ENCODE measurements at regions not wholly inside any gene's neighbourhood (a gene's known extent, or its start where the extent isn't known, plus 50 kb on each side); places are given as distances from the start of the nearest gene placed in this dataset.

- no peak for DNase-seq
Observed at GRCh38 chr3:31050296-31050695, 155.8 kb upstream of the GADL1 start.

GRCh38 chr3:31051226-31051625, 156.8 kb upstream of the GADL1 start:
- no peak for DNase-seq

- no peak for DNase-seq
Observed at GRCh38 chr3:31053299-31053698, 158.8 kb upstream of the GADL1 start.

GRCh38 chr3:31054032-31054431, 159.6 kb upstream of the GADL1 start:
- DNase-seq = no peak

- no peak for DNase-seq
Observed at GRCh38 chr3:31055757-31056156, 161.3 kb upstream of the GADL1 start.

GRCh38 chr3:31057891-31058290, 163.4 kb upstream of the GADL1 start:
- no peak for DNase-seq

GRCh38 chr3:31064021-31064420, 169.6 kb upstream of the GADL1 start:
- DNase-seq = no peak

- no peak for DNase-seq
Observed at GRCh38 chr3:31065765-31066164, 171.3 kb upstream of the GADL1 start.

- DNase-seq = no peak
Observed at GRCh38 chr3:31067004-31067403, 172.5 kb upstream of the GADL1 start.

GRCh38 chr3:31075471-31075870, 181.0 kb upstream of the GADL1 start:
- no peak for DNase-seq

- DNase-seq = no peak
Observed at GRCh38 chr3:31075876-31076275, 181.4 kb upstream of the GADL1 start.

GRCh38 chr3:31077021-31077601, 182.7 kb upstream of the GADL1 start:
- no peak for DNase-seq

- DNase-seq = no peak
Observed at GRCh38 chr3:31077826-31078225, 183.4 kb upstream of the GADL1 start.

- DNase-seq = no peak
Observed at GRCh38 chr3:31079689-31080088, 185.2 kb upstream of the GADL1 start.

- no peak for DNase-seq
Observed at GRCh38 chr3:31081018-31081662, 186.7 kb upstream of the GADL1 start.

- DNase-seq = no peak
Observed at GRCh38 chr3:31086148-31086547, 191.7 kb upstream of the GADL1 start.

- DNase-seq = no peak
Observed at GRCh38 chr3:31086698-31087097, 192.2 kb upstream of the GADL1 start.

GRCh38 chr3:31091748-31092147, 197.3 kb upstream of the GADL1 start:
- no peak for DNase-seq

- no peak for DNase-seq
Observed at GRCh38 chr3:31092748-31093589, 198.5 kb upstream of the GADL1 start.

- DNase-seq = no peak
Observed at GRCh38 chr3:31093606-31094005, 199.1 kb upstream of the GADL1 start.

GRCh38 chr3:31094048-31094447, 199.6 kb upstream of the GADL1 start:
- DNase-seq = no peak

GRCh38 chr3:31095255-31095654, 200.8 kb upstream of the GADL1 start:
- DNase-seq = no peak
